SU-DHL-6 (cell line): ENCODE measurements at regions not wholly inside any gene's neighbourhood (a gene's known extent, or its start where the extent isn't known, plus 50 kb on each side); places are given as distances from the start of the nearest gene placed in this dataset.

Source experiments
- H2AFZ ChIP-seq: fragments of 200-600 bp; sonication (generic); 2 replicates; pipeline ENCODE4 v1.6.1; 2014; ENCODE audit warnings: low read depth, mild to moderate bottlenecking, moderate library complexity, mixed read lengths, antibody characterized with exemption, low read length; ENCODE audit not compliant: severe bottlenecking
- H3F3A ChIP-seq: fragments of 200-600 bp; shearing (Covaris generic); 2 replicates; pipeline ENCODE4 v1.6.0; 2016; ENCODE audit warnings: antibody characterized with exemption, mild to moderate bottlenecking; ENCODE audit not compliant: insufficient read depth
- H3K27ac ChIP-seq: fragments of 200-600 bp; sonication (generic); 2 replicates; pipeline ENCODE4 v1.5.1; 2016; ENCODE audit warnings: low read depth, mild to moderate bottlenecking, low read length, moderate library complexity, mixed read lengths
- H3K27me3 ChIP-seq: fragments of 200-600 bp; sonication (generic), shearing (Covaris generic); 2 replicates; pipeline ENCODE4 v1.6.0; 2014; ENCODE audit warnings: mild to moderate bottlenecking, low read length
- H3K36me3 ChIP-seq: fragments of 200-600 bp; sonication (generic); 2 replicates; pipeline ENCODE4 v1.6.1; 2014; ENCODE audit warnings: mild to moderate bottlenecking, low read length, mixed read lengths
- H3K4me2 ChIP-seq: fragments of 300-600, 200-600 bp; shearing (Covaris generic), sonication (generic); 2 replicates; pipeline ENCODE4 v1.6.0; 2014; ENCODE audit warnings: low read length, low read depth, mild to moderate bottlenecking; ENCODE audit not compliant: poor library complexity, severe bottlenecking
- H3K4me3 ChIP-seq: fragments of 200-600 bp; sonication (generic); 2 replicates; pipeline ENCODE4 v1.5.1; 2014; ENCODE audit warnings: antibody characterized with exemption, low read length, mild to moderate bottlenecking, mixed read lengths; ENCODE audit not compliant: insufficient read depth, poor library complexity, severe bottlenecking
- H3K79me2 ChIP-seq: fragments of 200-600 bp; sonication (generic); 2 replicates; pipeline ENCODE4 v1.6.1; 2014; ENCODE audit warnings: mild to moderate bottlenecking, low read length, moderate library complexity; ENCODE audit not compliant: insufficient read depth
- H3K9ac ChIP-seq: fragments of 200-600 bp; sonication (generic); 2 replicates; pipeline ENCODE4 v1.7.0; 2014; ENCODE audit warnings: mild to moderate bottlenecking, low read length
- H3K9me2 ChIP-seq: fragments of 200-600 bp; sonication (generic); replicated peaks from 2 replicates; pipeline ENCODE4 v1.6.1; 2014; ENCODE audit warnings: low read length; ENCODE audit not compliant: insufficient read depth
- H3K9me3 ChIP-seq: fragments of 200-600 bp; sonication (generic); 2 replicates; pipeline ENCODE4 v1.6.1; 2014; ENCODE audit warnings: low read length, mixed read lengths; ENCODE audit not compliant: insufficient read depth
- H4K20me1 ChIP-seq: fragments of 200-600 bp; sonication (generic); 2 replicates; pipeline ENCODE4 v1.6.1; 2014; ENCODE audit warnings: low read depth, mild to moderate bottlenecking, antibody characterized with exemption, low read length, moderate library complexity, mixed read lengths
- EZH2phosphoT487 ChIP-seq: fragments of 200-600 bp; sonication (generic), shearing (Covaris generic); conservative IDR thresholded peaks from 2 replicates; pipeline ENCODE4 v1.6.1; 2018; ENCODE audit warnings: mild to moderate bottlenecking, antibody characterized with exemption, low read length, moderate library complexity, mixed read lengths
- TF ChIP-seq, protein P1 (sequence below): fragments of 200-600 bp; sonication (generic); IDR thresholded peaks from one replicate; pipeline ENCODE4 v1.5.1; 2017; ENCODE audit warnings: antibody characterized with exemption, mild to moderate bottlenecking, low read length, moderate library complexity; ENCODE audit not compliant: insufficient read depth, poor library complexity, severe bottlenecking

DNA sequence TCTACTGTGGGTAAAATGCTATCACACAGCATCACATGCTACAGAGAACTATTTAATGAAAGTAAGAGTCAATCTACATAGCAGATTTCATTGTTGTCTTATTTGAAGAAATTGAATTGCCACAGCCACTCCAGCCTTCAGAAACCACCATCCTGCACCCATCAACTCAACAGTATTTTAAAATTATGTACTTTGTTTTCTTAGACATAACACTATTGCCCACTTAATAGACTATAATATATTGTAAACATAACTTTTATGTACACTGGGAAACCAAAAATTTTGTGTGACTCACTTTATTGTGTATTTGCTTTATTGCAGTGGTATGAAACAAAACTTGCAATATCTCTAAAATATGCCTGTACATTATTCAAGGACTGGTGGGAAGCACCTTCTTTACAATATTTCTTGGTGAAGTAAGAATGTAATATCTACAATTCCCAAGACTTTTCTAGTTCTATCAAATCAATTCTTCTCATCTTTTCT lies 133.0 kb downstream of the DUSP10 start:
- Histone ChIP-seq H3K9me3 (no peaks in the 10 kb centered on the region), H3K9me2 (no peaks in the 10 kb centered on the region), H3K4me3 (no peak overlapping the region), H3K27ac (no peak overlapping the region), H2AFZ (no peak overlapping the region), H3K27me3 (no peaks in the 10 kb centered on the region), H3K36me3 (no peaks in the 10 kb centered on the region), H3K79me2 (no peaks in the 10 kb centered on the region), H3K9ac (no peak overlapping the region), H4K20me1 (no peaks in the 10 kb centered on the region), H3F3A (no peaks in the 10 kb centered on the region), H3K4me2 (no peak overlapping the region)
- no peak for TF ChIP-seq EZH2phosphoT487
- TF ChIP-seq, protein P1, sequence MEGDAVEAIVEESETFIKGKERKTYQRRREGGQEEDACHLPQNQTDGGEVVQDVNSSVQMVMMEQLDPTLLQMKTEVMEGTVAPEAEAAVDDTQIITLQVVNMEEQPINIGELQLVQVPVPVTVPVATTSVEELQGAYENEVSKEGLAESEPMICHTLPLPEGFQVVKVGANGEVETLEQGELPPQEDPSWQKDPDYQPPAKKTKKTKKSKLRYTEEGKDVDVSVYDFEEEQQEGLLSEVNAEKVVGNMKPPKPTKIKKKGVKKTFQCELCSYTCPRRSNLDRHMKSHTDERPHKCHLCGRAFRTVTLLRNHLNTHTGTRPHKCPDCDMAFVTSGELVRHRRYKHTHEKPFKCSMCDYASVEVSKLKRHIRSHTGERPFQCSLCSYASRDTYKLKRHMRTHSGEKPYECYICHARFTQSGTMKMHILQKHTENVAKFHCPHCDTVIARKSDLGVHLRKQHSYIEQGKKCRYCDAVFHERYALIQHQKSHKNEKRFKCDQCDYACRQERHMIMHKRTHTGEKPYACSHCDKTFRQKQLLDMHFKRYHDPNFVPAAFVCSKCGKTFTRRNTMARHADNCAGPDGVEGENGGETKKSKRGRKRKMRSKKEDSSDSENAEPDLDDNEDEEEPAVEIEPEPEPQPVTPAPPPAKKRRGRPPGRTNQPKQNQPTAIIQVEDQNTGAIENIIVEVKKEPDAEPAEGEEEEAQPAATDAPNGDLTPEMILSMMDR, result no peak

DNA sequence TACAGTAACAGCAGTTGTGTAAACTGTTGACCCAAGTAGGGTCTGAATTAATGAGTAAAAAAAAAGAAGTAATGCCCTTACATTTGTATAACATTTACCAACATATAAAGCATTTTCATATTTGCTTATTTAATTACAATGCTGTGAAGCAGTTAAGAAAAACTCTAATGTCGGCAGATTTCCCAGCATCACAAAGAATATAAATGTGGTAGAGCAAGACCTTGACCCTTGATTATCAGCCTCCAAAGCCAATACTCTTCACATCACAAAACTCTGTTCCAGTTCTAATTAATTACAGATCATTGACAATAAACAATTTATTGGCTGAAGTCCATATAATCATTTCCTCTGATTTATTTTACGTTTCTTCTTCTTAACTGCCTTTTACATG lies 130.2 kb downstream of the DUSP10 start:
- Histone ChIP-seq H3K27ac (no peak overlapping the region), H3K4me3 (no peak overlapping the region), H3K9ac (no peak overlapping the region), H3K4me2 (no peak overlapping the region), H2AFZ (no peak overlapping the region), H3K36me3 (no peaks in the 10 kb centered on the region), H4K20me1 (no peaks in the 10 kb centered on the region), H3K79me2 (no peaks in the 10 kb centered on the region), H3K27me3 (no peaks in the 10 kb centered on the region), H3F3A (no peaks in the 10 kb centered on the region), H3K9me3 (no peaks in the 10 kb centered on the region), H3K9me2 (no peaks in the 10 kb centered on the region)
- TF ChIP-seq, protein P1, result no peak
- no peak for TF ChIP-seq EZH2phosphoT487

DNA sequence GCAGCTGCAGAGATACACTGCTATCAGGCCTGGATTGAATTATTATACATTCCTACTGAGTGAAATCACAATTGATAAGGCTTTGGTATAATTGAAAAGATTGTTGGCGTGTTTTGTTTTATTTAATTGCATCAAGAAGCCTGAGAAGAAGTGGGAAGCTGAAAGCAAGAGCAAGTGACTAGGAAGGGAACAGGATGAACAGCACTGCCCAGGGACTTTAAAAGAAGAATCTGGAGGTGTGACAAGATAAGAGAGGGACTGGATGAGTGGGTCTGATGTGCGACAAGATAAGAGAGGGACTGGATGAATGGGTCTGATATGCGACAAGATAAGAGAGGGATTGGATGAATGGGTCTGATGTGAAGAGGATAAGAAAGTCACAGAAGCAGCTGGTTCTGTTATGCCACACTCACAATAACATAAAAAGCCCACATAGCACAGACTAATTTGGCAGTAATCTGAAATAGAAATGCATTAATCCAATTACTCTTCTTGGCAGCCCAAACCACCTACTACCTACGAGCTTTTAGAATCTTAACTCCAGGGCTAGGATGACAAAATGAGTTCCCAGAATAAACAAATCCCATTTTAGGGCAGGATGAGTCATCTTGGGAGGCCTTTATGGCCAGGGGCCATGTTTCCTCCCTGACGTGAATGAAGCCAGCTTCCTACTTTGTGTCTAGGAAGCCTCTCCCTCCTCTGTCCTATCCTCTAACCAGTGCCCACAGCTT lies 129.7 kb downstream of the DUSP10 start:
- no peaks in the 10 kb centered on the region for H3K9me2 ChIP-seq
- no peak overlapping the region for H3K4me3 ChIP-seq
- H3K9me3 ChIP-seq, result no peaks in the 10 kb centered on the region
- H3K27ac ChIP-seq, result no peak overlapping the region
- no peaks in the 10 kb centered on the region for H4K20me1 ChIP-seq
- no peaks in the 10 kb centered on the region for H3K27me3 ChIP-seq
- no peak overlapping the region for H3K9ac ChIP-seq
- no peak overlapping the region for H2AFZ ChIP-seq
- H3K4me2 ChIP-seq, result no peak overlapping the region
- no peaks in the 10 kb centered on the region for H3K36me3 ChIP-seq
- TF ChIP-seq EZH2phosphoT487, result no peak
- TF ChIP-seq, protein P1, result no peak
- H3F3A ChIP-seq, result no peaks in the 10 kb centered on the region
- no peaks in the 10 kb centered on the region for H3K79me2 ChIP-seq
